HepG2 (cell line): ENCODE measurements at regions not wholly inside any gene's neighbourhood (a gene's known extent, or its start where the extent isn't known, plus 50 kb on each side); places are given as distances from the start of the nearest gene placed in this dataset.
A peak's percentile ranks its signal among the peaks of the same experiment; 100 is the strongest.
"Not testable (repeated sequence)": the region's sequence is repeated elsewhere in the genome, so short reads cannot be mapped to it uniquely, and the experiment has no call there.

Experiments
- ATAC-seq: fragments of 200-7000 bp; cut with Tn5 transposase; 3 replicates; pipeline ENCODE4 v1.9.1; 2020; ENCODE audit warnings: mild to moderate bottlenecking, moderate library complexity
- BruUV-seq: library from RNA; stranded (reverse); fragments of 400-500 nt; replicated peaks from 2 replicates; lab custom pipeline; 2021; lab: Mats Ljungman, UMichigan
- CTCF ChIA-PET: fragments of 300-600 bp; formaldehyde crosslinking; extraction: SDS; loops from one replicate; lab custom pipeline; 2021; ENCODE audit warnings: low total read pairs, inconsistent platforms, low intra/inter-chr PET ratio; lab: Yijun Ruan, JAX
- POLR2A ChIA-PET: fragments of 350-600 bp; sonication (Branson Sonifier 250); formaldehyde crosslinking; loops from one replicate; lab custom pipeline; 2020; ENCODE audit warnings: antibody characterized with exemption, inconsistent platforms; lab: Yijun Ruan, JAX
- DNase-seq: peaks from one replicate; pipeline ENCODE4 v3.0.0-alpha.2; 2015; ENCODE audit warnings: low spot score
- FAIRE-seq: peaks from 3 replicates; lab custom pipeline; 2011; peaks lifted over from hg19 to GRCh38; lab: Jason Lieb, UNC
- H2AFZ ChIP-seq: one replicate; pipeline ENCODE4 v1.6.1; 2011; ENCODE audit warnings: low read length, inconsistent platforms
- H3K27ac ChIP-seq: fragments of 300-600 bp; 3 replicates; pipeline ENCODE4 v1.8.0; 2011; ENCODE audit warnings: mixed run types, mild to moderate bottlenecking, mixed read lengths, low read length, inconsistent platforms; ENCODE audit not compliant: insufficient read depth; ENCODE audit errors: extremely low read length
- H3K27me3 ChIP-seq, 2 experiments: fragments of 200-600 bp in 1 of 2; 2 replicates in 1 of 2; 3 replicates in 1 of 2; pipeline versions ENCODE4 v1.6.0 to v1.8.0; 2011; ENCODE audit warnings: low read length in 2 of 2, mild to moderate bottlenecking in 2 of 2, moderate library complexity in 2 of 2, inconsistent platforms in 1 of 2; ENCODE audit not compliant: insufficient read depth in 2 of 2, control insufficient read depth in 1 of 2
- H3K36me3 ChIP-seq, 2 experiments: fragments of 200-600 bp in 1 of 2; replicated peaks in 1 of 2; 2 replicates in 1 of 2; 3 replicates in 1 of 2; pipeline versions ENCODE4 v1.5.1 to v1.8.0; 2011; ENCODE audit warnings: low read length in 2 of 2, inconsistent platforms in 1 of 2; ENCODE audit not compliant: insufficient read depth in 2 of 2, control insufficient read depth in 1 of 2
- H3K4me1 ChIP-seq: 2 replicates; pipeline ENCODE4 v1.5.1; 2012; ENCODE audit warnings: low read length, inconsistent platforms; ENCODE audit not compliant: insufficient read depth
- H3K4me2 ChIP-seq: 2 replicates; pipeline ENCODE4 v1.6.0; 2011; ENCODE audit warnings: low read depth, low read length, inconsistent platforms
- H3K4me3 ChIP-seq, 3 experiments: fragments of 200-600 bp in 1 of 3; sonication (generic), shearing (Covaris generic) in 1 of 3; replicated peaks in 1 of 3; 2 replicates each; pipeline ENCODE4 v1.5.1; 2011 to 2016; ENCODE audit warnings: low read length in 3 of 3, inconsistent platforms in 2 of 3, low read depth in 2 of 3, mild to moderate bottlenecking in 2 of 3, control low read depth in 1 of 3, mixed read lengths in 1 of 3; ENCODE audit not compliant: insufficient read depth in 1 of 3
- H3K79me2 ChIP-seq: one replicate; pipeline ENCODE4 v1.6.1; 2011; ENCODE audit warnings: low read length, inconsistent platforms; ENCODE audit not compliant: insufficient read depth
- H3K9ac ChIP-seq: 2 replicates; pipeline ENCODE4 v1.6.0; 2011; ENCODE audit warnings: mild to moderate bottlenecking, low read depth, low read length, inconsistent platforms; ENCODE audit not compliant: insufficient read depth
- H3K9me3 ChIP-seq: 2 replicates; pipeline ENCODE4 v1.5.1; 2012; ENCODE audit warnings: mild to moderate bottlenecking, low read length
- H4K20me1 ChIP-seq: 2 replicates; pipeline ENCODE4 v1.6.0; 2011; ENCODE audit warnings: inconsistent platforms, mild to moderate bottlenecking, low read length, moderate library complexity; ENCODE audit not compliant: insufficient read depth
- EP300 ChIP-seq, 3 experiments: sonication (generic) in 1 of 3; formaldehyde crosslinking in 1 of 3; IDR thresholded peaks; 2 replicates each; pipeline versions ENCODE4 v1.5.1 to v1.6.1; 2011 to 2020; ENCODE audit warnings: low read depth in 2 of 3, low read length in 2 of 3, borderline replicate concordance in 1 of 3, improper control_type of control experiment in 1 of 3, mild to moderate bottlenecking in 1 of 3, missing genetic modification reagents in 1 of 3, moderate library complexity in 1 of 3
- FOXA3 ChIP-seq: IDR thresholded peaks from 2 replicates; pipeline ENCODE4 v1.6.1; 2016; ENCODE audit warnings: missing genetic modification reagents, missing compliant biosample characterization
- HNF4A ChIP-seq: sonication (generic); formaldehyde crosslinking; IDR thresholded peaks from 2 replicates; pipeline ENCODE4 v1.4.0; 2020; ENCODE audit warnings: missing genetic modification reagents
- JUND ChIP-seq: sonication (generic); formaldehyde crosslinking; IDR thresholded peaks from 2 replicates; pipeline ENCODE4 v1.8.0; 2022; ENCODE audit warnings: mild to moderate bottlenecking, missing genetic modification reagents
- SALL1 ChIP-seq: sonication (generic); formaldehyde crosslinking; IDR thresholded peaks from 2 replicates; pipeline ENCODE4 v1.8.0; 2022; ENCODE audit warnings: mild to moderate bottlenecking, missing genetic modification reagents
- SP5 ChIP-seq: IDR thresholded peaks from 2 replicates; pipeline ENCODE4 v1.6.1; 2016; ENCODE audit warnings: low read depth, borderline replicate concordance
- ZMYM3 ChIP-seq: sonication (generic); formaldehyde crosslinking; IDR thresholded peaks from 2 replicates; pipeline ENCODE4 v1.5.1; 2020; ENCODE audit warnings: mild to moderate bottlenecking, missing genetic modification reagents
- ZNF605 ChIP-seq: sonication (generic); formaldehyde crosslinking; IDR thresholded peaks from 2 replicates; pipeline ENCODE4 v1.8.0; 2022; ENCODE audit warnings: mild to moderate bottlenecking, missing genetic modification reagents
- ZNF644 ChIP-seq: IDR thresholded peaks from 2 replicates; pipeline ENCODE4 v1.6.1; 2016; ENCODE audit warnings: low read depth
- ZNF7 ChIP-seq: IDR thresholded peaks from 2 replicates; pipeline ENCODE4 v1.6.1; 2016; ENCODE audit warnings: missing biosample characterization, missing genetic modification reagents
- WGBS: methylation state at CpG from one replicate; pipeline ENCODE4 v1.1.6; 2017; ENCODE audit warnings: low lambda C conversion rate; 5-methylcytosine and 5-hydroxymethylcytosine counted together
- in situ Hi-C: cut with HindIII; loops from 2 replicates; pipeline ENCODE4 v1.10.0; 2017; ENCODE audit warnings: low pct_unique_long_range_greater_than_20kb; ENCODE audit not compliant: extremely low pct_ligation_motif_present
- intact Hi-C: fragments of 100-400 bp; cut with micrococcal nuclease; formaldehyde crosslinking; loops from one replicate; pipeline ENCODE4 v1.10.0; 2022; ENCODE audit not compliant: unreplicated experiment
- TF ChIP-seq, protein P1 (sequence below): IDR thresholded peaks from 2 replicates; pipeline ENCODE4 v1.6.1; 2016; ENCODE audit warnings: missing compliant biosample characterization, missing genetic modification reagents, borderline replicate concordance
- TF ChIP-seq, protein P2 (sequence below): sonication (generic); formaldehyde crosslinking; IDR thresholded peaks from 2 replicates; pipeline ENCODE4 v1.4.0; 2020; ENCODE audit warnings: low read depth, missing genetic modification reagents
- TF ChIP-seq, protein P3 (sequence below): IDR thresholded peaks from 2 replicates; pipeline ENCODE4 v1.4.0; 2020; ENCODE audit warnings: mild to moderate bottlenecking, missing genetic modification reagents

DNA sequence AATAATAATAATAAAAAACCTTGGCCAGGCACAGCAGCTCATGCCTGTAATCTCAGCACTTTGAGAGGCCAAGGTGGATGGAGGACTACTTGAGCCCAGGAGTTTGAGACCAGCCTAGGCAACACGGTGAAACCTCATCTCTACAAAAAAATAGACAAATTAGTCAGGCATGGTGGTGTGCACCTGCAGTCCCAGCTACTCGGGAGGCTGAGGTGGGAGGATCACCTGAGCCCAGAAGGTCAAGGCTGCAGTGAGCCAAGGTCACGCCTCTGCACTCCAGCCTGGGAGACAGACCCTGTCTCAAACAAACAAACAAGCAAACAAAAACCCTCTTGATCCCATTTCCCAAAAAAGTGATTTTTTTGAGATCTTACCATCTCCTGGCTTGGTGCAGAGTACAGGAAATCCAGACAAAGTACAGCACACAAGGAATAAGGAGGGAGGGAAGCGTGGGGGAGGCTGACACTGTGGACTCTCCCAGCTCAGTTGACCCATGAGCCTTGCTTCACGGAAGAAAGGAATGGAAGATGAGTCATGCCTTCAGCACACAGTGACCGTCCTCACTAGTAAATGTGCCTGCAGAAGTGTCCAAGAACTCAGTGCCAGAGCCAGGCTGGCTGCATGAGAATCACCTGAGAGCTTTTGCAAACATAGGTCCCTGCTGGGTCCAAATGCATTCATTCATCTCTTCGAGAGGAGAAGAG is 136.9 kb downstream of the OTOP1 start:
- H3K9ac ChIP-seq; H3K9me3 ChIP-seq; H2AFZ ChIP-seq; ATAC-seq; H3K79me2 ChIP-seq; FAIRE-seq; H3K27ac ChIP-seq; H4K20me1 ChIP-seq; H3K36me3 ChIP-seq; CTCF ChIA-PET; intact Hi-C loops; POLR2A ChIA-PET; H3K27me3 ChIP-seq; BruUV-seq; in situ Hi-C loops; H3K4me3 ChIP-seq; TF ChIP-seq EP300 (CRISPR knock-in tag; IDR thresholded peaks at IDR 0.05; ENCODE audit: borderline replicate concordance): not testable (repeated sequence)
- WGBS: 14% methylated on average over 7 of the region's 7 CpGs
- H3K4me2 ChIP-seq: 0 out of 2 replicates have a peak overlapping the region, but pooled peaks have one; percentile 5
- peaks cover 15% of the 10 kb centered on the region for H3K4me1 ChIP-seq
- peak; percentile 77 for DNase-seq
- TF ChIP-seq JUND (CRISPR knock-in tag) (peak; percentile 92), HNF4A (CRISPR knock-in tag) (peak; percentile 49), ZMYM3 (CRISPR knock-in tag) (peak; percentile 31; the same call in 1 of the 2 replicates), FOXA3 (peak; percentile 41), EP300 (IDR thresholded peaks at IDR 0.05; ENCODE audit: low read depth in 2 of 2, low read length in 2 of 2) (0 out of 4 replicates have a peak, but pooled peaks of 1 of the 2 experiments have one; percentile 16), ZNF7 (0 out of 2 replicates have a peak, but pooled peaks have one; percentile 43), ZNF605 (CRISPR knock-in tag) (0 out of 2 replicates have a peak, but pooled peaks have one; percentile 32), SP5 (CRISPR knock-in tag) (peak; percentile 21; the same call in 1 of the 2 replicates), SALL1 (CRISPR knock-in tag) (peak; percentile 72), ZNF644 (peak; percentile 58; the same call in 1 of the 2 replicates)
- TF ChIP-seq, protein P1, sequence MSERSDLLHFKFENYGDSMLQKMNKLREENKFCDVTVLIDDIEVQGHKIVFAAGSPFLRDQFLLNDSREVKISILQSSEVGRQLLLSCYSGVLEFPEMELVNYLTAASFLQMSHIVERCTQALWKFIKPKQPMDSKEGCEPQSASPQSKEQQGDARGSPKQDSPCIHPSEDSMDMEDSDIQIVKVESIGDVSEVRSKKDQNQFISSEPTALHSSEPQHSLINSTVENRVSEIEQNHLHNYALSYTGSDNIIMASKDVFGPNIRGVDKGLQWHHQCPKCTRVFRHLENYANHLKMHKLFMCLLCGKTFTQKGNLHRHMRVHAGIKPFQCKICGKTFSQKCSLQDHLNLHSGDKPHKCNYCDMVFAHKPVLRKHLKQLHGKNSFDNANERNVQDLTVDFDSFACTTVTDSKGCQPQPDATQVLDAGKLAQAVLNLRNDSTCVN (CRISPR knock-in tag): peak; percentile 91; the same call in 1 of the 2 replicates
- TF ChIP-seq, protein P2, sequence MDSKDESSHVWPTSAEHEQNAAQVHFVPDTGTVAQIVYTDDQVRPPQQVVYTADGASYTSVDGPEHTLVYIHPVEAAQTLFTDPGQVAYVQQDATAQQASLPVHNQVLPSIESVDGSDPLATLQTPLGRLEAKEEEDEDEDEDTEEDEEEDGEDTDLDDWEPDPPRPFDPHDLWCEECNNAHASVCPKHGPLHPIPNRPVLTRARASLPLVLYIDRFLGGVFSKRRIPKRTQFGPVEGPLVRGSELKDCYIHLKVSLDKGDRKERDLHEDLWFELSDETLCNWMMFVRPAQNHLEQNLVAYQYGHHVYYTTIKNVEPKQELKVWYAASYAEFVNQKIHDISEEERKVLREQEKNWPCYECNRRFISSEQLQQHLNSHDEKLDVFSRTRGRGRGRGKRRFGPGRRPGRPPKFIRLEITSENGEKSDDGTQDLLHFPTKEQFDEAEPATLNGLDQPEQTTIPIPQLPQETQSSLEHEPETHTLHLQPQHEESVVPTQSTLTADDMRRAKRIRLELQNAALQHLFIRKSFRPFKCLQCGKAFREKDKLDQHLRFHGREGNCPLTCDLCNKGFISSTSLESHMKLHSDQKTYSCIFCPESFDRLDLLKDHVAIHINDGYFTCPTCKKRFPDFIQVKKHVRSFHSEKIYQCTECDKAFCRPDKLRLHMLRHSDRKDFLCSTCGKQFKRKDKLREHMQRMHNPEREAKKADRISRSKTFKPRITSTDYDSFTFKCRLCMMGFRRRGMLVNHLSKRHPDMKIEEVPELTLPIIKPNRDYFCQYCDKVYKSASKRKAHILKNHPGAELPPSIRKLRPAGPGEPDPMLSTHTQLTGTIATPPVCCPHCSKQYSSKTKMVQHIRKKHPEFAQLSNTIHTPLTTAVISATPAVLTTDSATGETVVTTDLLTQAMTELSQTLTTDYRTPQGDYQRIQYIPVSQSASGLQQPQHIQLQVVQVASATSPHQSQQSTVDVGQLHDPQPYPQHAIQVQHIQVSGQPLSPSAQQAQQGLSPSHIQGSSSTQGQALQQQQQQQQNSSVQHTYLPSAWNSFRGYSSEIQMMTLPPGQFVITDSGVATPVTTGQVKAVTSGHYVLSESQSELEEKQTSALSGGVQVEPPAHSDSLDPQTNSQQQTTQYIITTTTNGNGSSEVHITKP (CRISPR knock-in tag): peak; percentile 88
- TF ChIP-seq, protein P3, sequence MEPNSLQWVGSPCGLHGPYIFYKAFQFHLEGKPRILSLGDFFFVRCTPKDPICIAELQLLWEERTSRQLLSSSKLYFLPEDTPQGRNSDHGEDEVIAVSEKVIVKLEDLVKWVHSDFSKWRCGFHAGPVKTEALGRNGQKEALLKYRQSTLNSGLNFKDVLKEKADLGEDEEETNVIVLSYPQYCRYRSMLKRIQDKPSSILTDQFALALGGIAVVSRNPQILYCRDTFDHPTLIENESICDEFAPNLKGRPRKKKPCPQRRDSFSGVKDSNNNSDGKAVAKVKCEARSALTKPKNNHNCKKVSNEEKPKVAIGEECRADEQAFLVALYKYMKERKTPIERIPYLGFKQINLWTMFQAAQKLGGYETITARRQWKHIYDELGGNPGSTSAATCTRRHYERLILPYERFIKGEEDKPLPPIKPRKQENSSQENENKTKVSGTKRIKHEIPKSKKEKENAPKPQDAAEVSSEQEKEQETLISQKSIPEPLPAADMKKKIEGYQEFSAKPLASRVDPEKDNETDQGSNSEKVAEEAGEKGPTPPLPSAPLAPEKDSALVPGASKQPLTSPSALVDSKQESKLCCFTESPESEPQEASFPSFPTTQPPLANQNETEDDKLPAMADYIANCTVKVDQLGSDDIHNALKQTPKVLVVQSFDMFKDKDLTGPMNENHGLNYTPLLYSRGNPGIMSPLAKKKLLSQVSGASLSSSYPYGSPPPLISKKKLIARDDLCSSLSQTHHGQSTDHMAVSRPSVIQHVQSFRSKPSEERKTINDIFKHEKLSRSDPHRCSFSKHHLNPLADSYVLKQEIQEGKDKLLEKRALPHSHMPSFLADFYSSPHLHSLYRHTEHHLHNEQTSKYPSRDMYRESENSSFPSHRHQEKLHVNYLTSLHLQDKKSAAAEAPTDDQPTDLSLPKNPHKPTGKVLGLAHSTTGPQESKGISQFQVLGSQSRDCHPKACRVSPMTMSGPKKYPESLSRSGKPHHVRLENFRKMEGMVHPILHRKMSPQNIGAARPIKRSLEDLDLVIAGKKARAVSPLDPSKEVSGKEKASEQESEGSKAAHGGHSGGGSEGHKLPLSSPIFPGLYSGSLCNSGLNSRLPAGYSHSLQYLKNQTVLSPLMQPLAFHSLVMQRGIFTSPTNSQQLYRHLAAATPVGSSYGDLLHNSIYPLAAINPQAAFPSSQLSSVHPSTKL (CRISPR knock-in tag): peak; percentile 70
